ENCODE measurements at regions not wholly inside any gene's neighbourhood (a gene's known extent, or its start where the extent isn't known, plus 50 kb on each side); places are given as distances from the start of the nearest gene placed in this dataset.

DNA sequence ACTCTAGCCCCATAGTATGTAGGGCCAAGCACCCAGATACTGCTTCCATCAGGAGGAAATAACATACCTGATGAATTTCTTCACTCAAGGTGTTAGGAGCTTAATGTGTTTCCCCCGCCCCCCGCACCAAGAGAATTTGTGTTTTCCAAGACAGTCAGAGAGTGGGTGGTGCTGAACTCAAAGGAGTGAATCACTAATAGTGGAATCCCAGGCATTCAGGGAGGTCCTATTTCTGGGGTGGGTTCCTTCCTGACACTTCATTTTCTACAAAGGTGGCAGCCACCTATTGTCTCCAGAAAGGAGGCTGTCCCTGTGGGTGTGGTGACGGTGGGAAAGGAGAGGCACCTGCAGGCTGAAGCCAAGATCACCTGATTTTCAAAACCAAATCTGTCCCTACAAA is 50.8 kb upstream of the ELF5 start:
- no peaks in the 10 kb centered on the region; the same call in 1 of the 2 replicates for H3K27me3 ChIP-seq (ENCODE audit: low read length)
- H3K9me3 ChIP-seq (ENCODE audit: low read length): no peaks in the 10 kb centered on the region
- no peaks in the 10 kb centered on the region for H4K20me1 ChIP-seq (ENCODE audit: insufficient read depth, low read depth, low read length)
- H3K27ac ChIP-seq (ENCODE audit: low read length): no peak overlapping the region
- no peaks in the 10 kb centered on the region for H3K4me1 ChIP-seq (ENCODE audit: low read length)
- no peak overlapping the region for H3K4me2 ChIP-seq (ENCODE audit: low read depth, low read length, poor library complexity, severe bottlenecking)
- no peaks in the 10 kb centered on the region for H3K36me3 ChIP-seq (ENCODE audit: insufficient read depth, low read length)
- no peak overlapping the region for H3K4me3 ChIP-seq (ENCODE audit: low read length)
- no peaks in the 10 kb centered on the region for H3K9me2 ChIP-seq (replicated peaks; ENCODE audit: insufficient read depth, low read length)
- no peak for DNase-seq
- H3K79me2 ChIP-seq (ENCODE audit: low read length): no peaks in the 10 kb centered on the region
- H3K9ac ChIP-seq (ENCODE audit: low read length): no peak overlapping the region
- H2AFZ ChIP-seq (ENCODE audit: low read length): no peak overlapping the region

DNA sequence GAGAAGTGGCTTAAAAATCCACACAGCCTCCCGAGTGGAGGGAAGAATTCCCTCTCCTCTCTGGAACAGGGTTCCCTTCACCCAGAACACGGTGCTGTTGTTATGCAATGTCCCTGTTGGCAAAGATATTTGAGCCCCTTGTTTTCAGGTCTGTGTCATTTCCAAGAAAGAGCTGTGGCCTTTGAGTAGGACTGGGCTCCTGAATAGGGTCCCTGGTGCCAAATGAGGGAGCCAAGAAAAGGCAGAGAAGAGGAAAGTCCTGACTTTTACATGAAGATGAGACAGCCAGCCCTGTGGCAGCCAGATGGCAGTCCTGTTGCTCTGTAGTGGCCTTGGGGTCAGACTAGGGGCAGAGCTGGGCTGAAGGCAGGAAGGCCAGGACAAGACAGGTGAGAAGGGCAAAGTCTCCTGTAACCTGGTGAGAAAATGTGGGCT is 51.2 kb upstream of the ELF5 start:
- no peaks in the 10 kb centered on the region for H4K20me1 ChIP-seq (ENCODE audit: insufficient read depth, low read depth, low read length)
- no peaks in the 10 kb centered on the region for H3K79me2 ChIP-seq (ENCODE audit: low read length)
- no peak overlapping the region for H3K4me2 ChIP-seq (ENCODE audit: low read depth, low read length, poor library complexity, severe bottlenecking)
- no peaks in the 10 kb centered on the region; the same call in 1 of the 2 replicates for H3K27me3 ChIP-seq (ENCODE audit: low read length)
- H2AFZ ChIP-seq (ENCODE audit: low read length): no peak overlapping the region
- H3K27ac ChIP-seq (ENCODE audit: low read length): no peak overlapping the region
- H3K4me3 ChIP-seq (ENCODE audit: low read length): no peak overlapping the region
- DNase-seq: no peak
- no peaks in the 10 kb centered on the region for H3K4me1 ChIP-seq (ENCODE audit: low read length)
- no peak overlapping the region for H3K9ac ChIP-seq (ENCODE audit: low read length)
- H3K36me3 ChIP-seq (ENCODE audit: insufficient read depth, low read length): no peaks in the 10 kb centered on the region
- H3K9me2 ChIP-seq (replicated peaks; ENCODE audit: insufficient read depth, low read length): no peaks in the 10 kb centered on the region
- no peaks in the 10 kb centered on the region for H3K9me3 ChIP-seq (ENCODE audit: low read length)

DNA sequence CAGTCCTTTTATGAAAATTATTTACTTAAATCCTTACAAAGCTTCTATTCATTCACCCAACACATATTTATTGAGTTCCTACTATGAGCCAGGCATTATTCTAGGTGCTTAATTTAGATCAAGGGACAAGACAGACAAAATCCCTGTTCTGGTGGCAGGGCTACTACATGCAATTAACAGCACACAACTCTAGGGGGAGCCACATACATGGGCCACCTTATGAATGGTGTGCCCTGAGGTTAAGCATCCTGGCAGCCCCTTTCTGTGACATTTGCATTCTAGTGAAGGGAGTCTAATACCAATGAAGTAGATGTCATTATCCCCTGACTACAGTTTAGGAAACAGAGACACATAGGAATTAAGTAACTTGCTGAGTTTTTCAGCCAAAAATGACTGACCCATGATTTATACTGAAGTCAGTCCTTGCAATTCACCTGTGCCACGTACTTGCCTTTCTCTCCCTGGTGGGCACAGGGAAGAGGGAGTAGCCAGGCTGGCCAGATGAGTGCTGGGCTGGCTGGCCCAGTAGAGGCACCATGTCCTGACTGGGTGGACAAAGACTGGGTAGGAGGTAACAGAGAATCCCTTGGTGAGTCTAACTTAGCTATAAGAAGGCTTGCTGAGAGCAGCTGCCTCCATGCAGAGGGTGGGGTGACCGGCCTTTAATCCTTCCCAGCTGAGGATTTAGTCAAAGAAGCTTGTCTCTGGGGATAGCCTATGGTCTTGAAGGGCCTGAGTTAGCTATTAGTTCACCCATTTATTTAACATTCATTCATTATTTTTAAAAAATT is 52.0 kb upstream of the ELF5 start:
- Histone ChIP-seq H3K79me2 (ENCODE audit: low read length) (no peaks in the 10 kb centered on the region), H3K4me2 (ENCODE audit: low read depth, low read length, poor library complexity, severe bottlenecking) (no peak overlapping the region), H2AFZ (ENCODE audit: low read length) (no peak overlapping the region), H3K9ac (ENCODE audit: low read length) (no peak overlapping the region), H3K9me3 (ENCODE audit: low read length) (no peaks in the 10 kb centered on the region), H3K4me3 (ENCODE audit: low read length) (no peak overlapping the region), H3K9me2 (replicated peaks; ENCODE audit: insufficient read depth, low read length) (no peaks in the 10 kb centered on the region), H3K36me3 (ENCODE audit: insufficient read depth, low read length) (no peaks in the 10 kb centered on the region), H3K4me1 (ENCODE audit: low read length) (no peaks in the 10 kb centered on the region), H3K27ac (ENCODE audit: low read length) (no peak overlapping the region), H4K20me1 (ENCODE audit: insufficient read depth, low read depth, low read length) (no peaks in the 10 kb centered on the region), H3K27me3 (ENCODE audit: low read length) (no peaks in the 10 kb centered on the region; the same call in 1 of the 2 replicates)
- peak; percentile 72 for DNase-seq

DNA sequence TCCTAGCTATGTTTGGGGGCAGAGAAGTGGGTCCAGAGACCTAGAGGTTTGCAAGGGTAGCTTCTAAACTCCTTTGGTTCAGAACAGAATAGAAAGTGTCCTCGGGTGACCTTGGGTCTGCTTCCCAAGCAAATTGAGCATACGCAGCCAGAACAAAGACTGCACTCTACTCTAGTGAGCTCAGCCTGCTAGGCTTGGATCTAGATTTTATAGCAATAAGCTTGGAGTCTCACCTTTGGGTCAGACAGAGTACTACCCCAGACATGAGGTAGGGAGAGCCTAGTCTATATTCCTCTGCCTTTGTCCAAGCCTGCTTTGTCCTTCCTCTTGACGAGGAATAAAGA is 52.6 kb upstream of the ELF5 start:
- no peaks in the 10 kb centered on the region for H3K9me2 ChIP-seq (replicated peaks; ENCODE audit: insufficient read depth, low read length)
- H2AFZ ChIP-seq (ENCODE audit: low read length): no peak overlapping the region
- no peaks in the 10 kb centered on the region for H3K9me3 ChIP-seq (ENCODE audit: low read length)
- H3K36me3 ChIP-seq (ENCODE audit: insufficient read depth, low read length): no peaks in the 10 kb centered on the region
- H3K9ac ChIP-seq (ENCODE audit: low read length): no peak overlapping the region
- no peak overlapping the region for H3K4me2 ChIP-seq (ENCODE audit: low read depth, low read length, poor library complexity, severe bottlenecking)
- no peak for DNase-seq
- H3K27me3 ChIP-seq (ENCODE audit: low read length): no peaks in the 10 kb centered on the region; the same call in 1 of the 2 replicates
- no peaks in the 10 kb centered on the region for H3K4me1 ChIP-seq (ENCODE audit: low read length)
- no peak overlapping the region for H3K27ac ChIP-seq (ENCODE audit: low read length)
- H3K79me2 ChIP-seq (ENCODE audit: low read length): no peaks in the 10 kb centered on the region
- H4K20me1 ChIP-seq (ENCODE audit: insufficient read depth, low read depth, low read length): no peaks in the 10 kb centered on the region
- no peak overlapping the region for H3K4me3 ChIP-seq (ENCODE audit: low read length)

DNA sequence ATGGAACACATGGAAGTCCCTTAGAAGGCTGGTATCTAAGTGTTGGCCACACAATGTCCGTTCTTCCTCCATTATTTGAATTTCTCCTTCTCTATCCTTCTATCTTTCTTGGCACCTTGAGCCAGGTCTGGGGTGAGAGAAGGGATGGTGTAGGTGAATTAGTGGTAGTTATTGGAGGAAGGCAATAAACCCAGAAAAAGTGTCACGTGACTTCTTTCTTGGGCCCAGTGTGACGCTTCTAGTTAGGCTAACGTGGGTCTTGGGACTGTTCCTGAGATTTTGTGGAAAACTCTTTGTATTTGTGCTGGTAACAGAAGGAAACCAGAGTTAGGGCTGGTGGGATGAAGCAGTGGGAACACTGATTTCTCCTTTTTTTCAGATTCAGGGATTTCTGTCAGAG is 53.1 kb upstream of the ELF5 start:
- no peaks in the 10 kb centered on the region for H3K9me3 ChIP-seq (ENCODE audit: low read length)
- H3K27ac ChIP-seq (ENCODE audit: low read length): no peak overlapping the region
- H2AFZ ChIP-seq (ENCODE audit: low read length): no peak overlapping the region
- no peak overlapping the region for H3K4me3 ChIP-seq (ENCODE audit: low read length)
- no peaks in the 10 kb centered on the region for H3K9me2 ChIP-seq (replicated peaks; ENCODE audit: insufficient read depth, low read length)
- DNase-seq: no peak
- H3K79me2 ChIP-seq (ENCODE audit: low read length): no peaks in the 10 kb centered on the region
- no peaks in the 10 kb centered on the region for H4K20me1 ChIP-seq (ENCODE audit: insufficient read depth, low read depth, low read length)
- H3K4me2 ChIP-seq (ENCODE audit: low read depth, low read length, poor library complexity, severe bottlenecking): no peak overlapping the region
- no peaks in the 10 kb centered on the region for H3K36me3 ChIP-seq (ENCODE audit: insufficient read depth, low read length)
- no peaks in the 10 kb centered on the region for H3K4me1 ChIP-seq (ENCODE audit: low read length)
- no peak overlapping the region for H3K9ac ChIP-seq (ENCODE audit: low read length)
- no peaks in the 10 kb centered on the region; the same call in 1 of the 2 replicates for H3K27me3 ChIP-seq (ENCODE audit: low read length)

DNA sequence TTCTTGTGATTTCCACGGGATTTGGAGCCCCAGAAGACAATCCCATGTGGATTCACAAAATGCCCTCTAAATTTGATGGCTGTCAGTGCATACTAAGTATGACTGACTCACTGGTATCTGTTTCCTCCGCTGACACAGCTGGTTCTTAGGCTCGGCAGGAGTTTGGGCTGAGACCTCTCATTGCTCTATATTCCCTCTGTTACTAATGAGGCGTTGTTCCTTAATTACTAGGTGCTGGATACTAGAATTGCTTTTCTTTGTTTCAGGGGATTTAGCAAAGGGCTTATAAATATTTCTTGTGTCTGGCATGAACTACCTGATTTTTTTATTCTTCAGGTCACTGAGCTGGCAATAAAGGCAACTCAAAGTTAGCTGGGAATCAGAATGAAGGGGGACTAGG is 53.2 kb upstream of the EHF start:
- Histone ChIP-seq H3K4me2 (ENCODE audit: low read depth, low read length, poor library complexity, severe bottlenecking) (no peak overlapping the region), H3K9me3 (ENCODE audit: low read length) (no peaks in the 10 kb centered on the region), H3K79me2 (ENCODE audit: low read length) (no peaks in the 10 kb centered on the region), H3K27ac (ENCODE audit: low read length) (no peak overlapping the region), H4K20me1 (ENCODE audit: insufficient read depth, low read depth, low read length) (no peaks in the 10 kb centered on the region), H3K4me1 (ENCODE audit: low read length) (no peaks in the 10 kb centered on the region), H2AFZ (ENCODE audit: low read length) (no peak overlapping the region), H3K27me3 (ENCODE audit: low read length) (no peaks in the 10 kb centered on the region; the same call in 1 of the 2 replicates), H3K36me3 (ENCODE audit: insufficient read depth, low read length) (no peaks in the 10 kb centered on the region), H3K4me3 (ENCODE audit: low read length) (no peak overlapping the region), H3K9me2 (replicated peaks; ENCODE audit: insufficient read depth, low read length) (no peaks in the 10 kb centered on the region), H3K9ac (ENCODE audit: low read length) (no peak overlapping the region)
- DNase-seq: no peak

DNA sequence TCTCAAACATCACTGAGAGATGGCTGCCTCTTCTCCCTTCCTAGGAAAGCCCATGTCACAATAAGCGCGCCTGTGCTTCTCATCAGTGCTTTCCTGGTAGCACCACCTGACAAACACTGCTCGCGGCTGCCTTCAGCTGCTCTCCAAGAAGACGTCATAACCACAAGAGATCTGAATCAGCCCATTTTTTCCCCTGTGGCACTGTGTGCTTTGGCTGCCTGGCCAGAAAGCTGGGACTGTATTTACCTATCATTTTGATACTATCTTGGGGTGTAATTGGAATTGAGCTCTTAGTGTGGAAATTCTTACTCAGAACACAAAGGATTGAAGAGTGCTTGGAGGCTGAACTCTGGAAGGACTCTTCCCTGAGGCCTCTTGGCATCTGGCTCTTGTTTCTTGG is 50.3 kb upstream of the EHF start:
- no peak overlapping the region for H3K9ac ChIP-seq (ENCODE audit: low read length)
- H3K9me3 ChIP-seq (ENCODE audit: low read length): no peaks in the 10 kb centered on the region
- H4K20me1 ChIP-seq (ENCODE audit: insufficient read depth, low read depth, low read length): no peaks in the 10 kb centered on the region
- H3K4me3 ChIP-seq (ENCODE audit: low read length): no peak overlapping the region
- no peaks in the 10 kb centered on the region for H3K36me3 ChIP-seq (ENCODE audit: insufficient read depth, low read length)
- H3K4me1 ChIP-seq (ENCODE audit: low read length): no peaks in the 10 kb centered on the region
- H3K9me2 ChIP-seq (replicated peaks; ENCODE audit: insufficient read depth, low read length): no peaks in the 10 kb centered on the region
- no peak overlapping the region for H2AFZ ChIP-seq (ENCODE audit: low read length)
- no peaks in the 10 kb centered on the region for H3K79me2 ChIP-seq (ENCODE audit: low read length)
- H3K27me3 ChIP-seq (ENCODE audit: low read length): no peaks in the 10 kb centered on the region; the same call in 1 of the 2 replicates
- no peak for DNase-seq
- H3K27ac ChIP-seq (ENCODE audit: low read length): no peak overlapping the region
- H3K4me2 ChIP-seq (ENCODE audit: low read depth, low read length, poor library complexity, severe bottlenecking): no peak overlapping the region

All from Karpas-422 (cell line).